Left colon (tissue), 2 donors: ENCODE measurements at regions not wholly inside any gene's neighbourhood (a gene's known extent, or its start where the extent isn't known, plus 50 kb on each side); places are given as distances from the start of the nearest gene placed in this dataset.
A peak's percentile ranks its signal among the peaks of the same experiment; 100 is the strongest.

ENCODE experiments used
- ATAC-seq: fragments of 200-7000 bp; cut with Tn5 transposase; one replicate; pipeline ENCODE4 v1.9.1; 2020; ENCODE audit warnings: mild to moderate bottlenecking, moderate library complexity
- DNase-seq, 2 donors: peaks; one replicate each; pipeline ENCODE4 v3.0.0-alpha.2; 2020
- intact Hi-C, 2 donors: fragments of 100-400 bp; cut with DNase I in 1 of 2; cut with micrococcal nuclease in 1 of 2; formaldehyde crosslinking; loops; one replicate each; pipeline versions ENCODE4 v1.11.2 to v1.14.0; 2022; cut with DNase I, micrococcal nuclease
- donor health status: DM: no; HTN: no; CAD: no.
- donor health status: DM: yes; HTN: yes; CAD: no.

GRCh38 chr12:45547132-45547531, 182.4 kb upstream of the ARID2 start:
- ATAC-seq (no peak), DNase-seq (no peak)

GRCh38 chr12:45547822-45548221, 181.7 kb upstream of the ARID2 start:
- peak; percentile 42 for ATAC-seq
- intact Hi-C loops, result no loop called here
- DNase-seq, result no peak

More at GRCh38 chr12:45547132-45547531, 182.4 kb upstream of the ARID2 start:
- intact Hi-C loops, result no loop called here

- intact Hi-C loops, result no loop called here
- DNase-seq (no peak), ATAC-seq (no peak)
These were observed 181.1 kb upstream of the ARID2 start for GRCh38 chr12:45548426-45548825.

- ATAC-seq (no peak), DNase-seq (no peak)
- intact Hi-C loops, result no loop called here
These were observed 180.1 kb upstream of the ARID2 start for GRCh38 chr12:45549337-45549902.

GRCh38 chr12:45553204-45553603, 176.3 kb upstream of the ARID2 start:
- DNase-seq (no peak), ATAC-seq (no peak)
- intact Hi-C loops, result no loop called here

GRCh38 chr12:45557016-45557415, 172.5 kb upstream of the ARID2 start:
- intact Hi-C loops, result no loop called here
- no peak for ATAC-seq
- DNase-seq, result no peak

GRCh38 chr12:45558353-45558752, 171.2 kb upstream of the ARID2 start:
- ATAC-seq (no peak), DNase-seq (no peak)
- intact Hi-C loops, result no loop called here

- intact Hi-C loops, result no loop called here
- DNase-seq, result no peak
- ATAC-seq, result no peak
These were observed 170.0 kb upstream of the ARID2 start for GRCh38 chr12:45559537-45559936.

- ATAC-seq (no peak), DNase-seq (no peak)
- intact Hi-C loops, result no loop called here
These were observed 168.8 kb upstream of the ARID2 start for GRCh38 chr12:45560689-45561088.

GRCh38 chr12:45561488-45561887, 168.0 kb upstream of the ARID2 start:
- intact Hi-C loops, result no loop called here
- DNase-seq (no peak), ATAC-seq (no peak)

GRCh38 chr12:45565590-45565989, 163.9 kb upstream of the ARID2 start:
- intact Hi-C loops, result no loop called here

GRCh38 chr12:45566257-45566656, 163.2 kb upstream of the ARID2 start:
- ATAC-seq (no peak), DNase-seq (no peak)
- intact Hi-C loops, result no loop called here

More at GRCh38 chr12:45565590-45565989, 163.9 kb upstream of the ARID2 start:
- DNase-seq (no peak), ATAC-seq (no peak)

- intact Hi-C loops, result no loop called here
- ATAC-seq (no peak), DNase-seq (no peak)
These were observed 160.7 kb upstream of the ARID2 start for GRCh38 chr12:45568808-45569207.

- no peak for ATAC-seq
- no peak for DNase-seq
- intact Hi-C loops, result no loop called here
These were observed 159.0 kb upstream of the ARID2 start for GRCh38 chr12:45570501-45570900.

- ATAC-seq (peak; percentile 96), DNase-seq (peak; percentile 27 to 40)
- intact Hi-C loops, result no loop called here
These were observed 157.4 kb upstream of the ARID2 start for GRCh38 chr12:45572114-45572513.

GRCh38 chr12:45575417-45575816, 154.1 kb upstream of the ARID2 start:
- ATAC-seq, result no peak
- intact Hi-C loops, result no loop called here
- no peak for DNase-seq

- intact Hi-C loops, result no loop called here
- ATAC-seq (no peak), DNase-seq (no peak)
These were observed 153.6 kb upstream of the ARID2 start for GRCh38 chr12:45575823-45576475.

- intact Hi-C loops, result no loop called here
- no peak for DNase-seq
- ATAC-seq, result no peak
These were observed 151.6 kb upstream of the ARID2 start for GRCh38 chr12:45577844-45578399.

- DNase-seq, result no peak
- ATAC-seq, result no peak
- intact Hi-C loops, result no loop called here
These were observed 149.0 kb upstream of the ARID2 start for GRCh38 chr12:45580356-45580969.

- intact Hi-C loops, result no loop called here
- ATAC-seq, result no peak
- no peak for DNase-seq
These were observed 148.4 kb upstream of the ARID2 start for GRCh38 chr12:45581112-45581511.
